Mesendoderm (in vitro differentiated cells): ENCODE measurements at regions not wholly inside any gene's neighbourhood (a gene's known extent, or its start where the extent isn't known, plus 50 kb on each side); places are given as distances from the start of the nearest gene placed in this dataset.
"Not testable (repeated sequence)": the region's sequence is repeated elsewhere in the genome, so short reads cannot be mapped to it uniquely, and the experiment has no call there.

Experiments
- DNase-seq: peaks from one replicate; pipeline ENCODE4 v3.0.0; 2013
- H2AK5ac ChIP-seq: 2 replicates; pipeline ENCODE4 v1.6.1; 2013; ENCODE audit warnings: low read length, inconsistent platforms
- H2BK120ac ChIP-seq: 2 replicates; pipeline ENCODE4 v1.6.1; 2013; ENCODE audit warnings: low read depth, mild to moderate bottlenecking, low read length, moderate library complexity, mixed read lengths
- H2BK15ac ChIP-seq: replicated peaks from 2 replicates; pipeline ENCODE4 v1.6.1; 2013; ENCODE audit warnings: low read depth, mild to moderate bottlenecking, moderate library complexity
- H2BK5ac ChIP-seq: 2 replicates; pipeline ENCODE4 v1.6.1; 2013; ENCODE audit warnings: low read length, inconsistent platforms
- H3K18ac ChIP-seq: 2 replicates; pipeline ENCODE4 v1.6.1; 2013; ENCODE audit warnings: mild to moderate bottlenecking, low read length, mixed read lengths
- H3K23ac ChIP-seq: one replicate; pipeline ENCODE4 v1.6.1; 2013; ENCODE audit warnings: low read length
- H3K27ac ChIP-seq: 2 replicates; pipeline ENCODE4 v1.5.1; 2013; ENCODE audit warnings: low read depth, mild to moderate bottlenecking, inconsistent platforms, low read length, moderate library complexity
- H3K27me3 ChIP-seq: 2 replicates; pipeline ENCODE4 v1.6.1; 2013; ENCODE audit warnings: low read length, control low read depth, mild to moderate bottlenecking, inconsistent platforms; ENCODE audit not compliant: insufficient read depth, poor library complexity
- H3K36me3 ChIP-seq: 2 replicates; pipeline ENCODE4 v1.6.1; 2013; ENCODE audit warnings: low read length, inconsistent platforms; ENCODE audit not compliant: control insufficient read depth, insufficient read depth
- H3K4ac ChIP-seq: one replicate; pipeline ENCODE4 v1.6.1; 2013; ENCODE audit warnings: low read depth, mild to moderate bottlenecking, low read length, moderate library complexity
- H3K4me1 ChIP-seq: 2 replicates; pipeline ENCODE4 v1.6.1; 2013; ENCODE audit warnings: low read depth, low read length, inconsistent platforms; ENCODE audit not compliant: control insufficient read depth
- H3K4me2 ChIP-seq: 2 replicates; pipeline ENCODE4 v1.6.1; 2013; ENCODE audit warnings: low read length
- H3K4me3 ChIP-seq: 2 replicates; pipeline ENCODE4 v1.5.1; 2013; ENCODE audit warnings: mild to moderate bottlenecking, low read length
- H3K56ac ChIP-seq: one replicate; pipeline ENCODE4 v1.6.1; 2013; ENCODE audit warnings: low read length
- H3K79me1 ChIP-seq: 2 replicates; pipeline ENCODE4 v1.6.1; 2013; ENCODE audit warnings: low read length, inconsistent platforms
- H3K79me2 ChIP-seq: 2 replicates; pipeline ENCODE4 v1.6.1; 2013; ENCODE audit warnings: mild to moderate bottlenecking, low read length; ENCODE audit not compliant: control insufficient read depth, insufficient read depth
- H3K9ac ChIP-seq: 2 replicates; pipeline ENCODE4 v1.6.1; 2013; ENCODE audit warnings: low read length, inconsistent platforms
- H4K5ac ChIP-seq: one replicate; pipeline ENCODE4 v1.6.1; 2013; ENCODE audit warnings: low read length
- H4K8ac ChIP-seq: one replicate; pipeline ENCODE4 v1.6.1; 2013; ENCODE audit warnings: low read depth, mild to moderate bottlenecking, control low read depth, low read length, moderate library complexity
- WGBS: extraction: QIAGEN DNeasy Blood & Tissue Kit; methylation state at CpG from one replicate; pipeline ENCODE4 v1.1.7; 2013; ENCODE audit warnings: low lambda C conversion rate, missing lambda C conversion rate; ENCODE audit not compliant: insufficient coverage; ENCODE audit errors: extremely low coverage; 5-methylcytosine and 5-hydroxymethylcytosine counted together

DNA sequence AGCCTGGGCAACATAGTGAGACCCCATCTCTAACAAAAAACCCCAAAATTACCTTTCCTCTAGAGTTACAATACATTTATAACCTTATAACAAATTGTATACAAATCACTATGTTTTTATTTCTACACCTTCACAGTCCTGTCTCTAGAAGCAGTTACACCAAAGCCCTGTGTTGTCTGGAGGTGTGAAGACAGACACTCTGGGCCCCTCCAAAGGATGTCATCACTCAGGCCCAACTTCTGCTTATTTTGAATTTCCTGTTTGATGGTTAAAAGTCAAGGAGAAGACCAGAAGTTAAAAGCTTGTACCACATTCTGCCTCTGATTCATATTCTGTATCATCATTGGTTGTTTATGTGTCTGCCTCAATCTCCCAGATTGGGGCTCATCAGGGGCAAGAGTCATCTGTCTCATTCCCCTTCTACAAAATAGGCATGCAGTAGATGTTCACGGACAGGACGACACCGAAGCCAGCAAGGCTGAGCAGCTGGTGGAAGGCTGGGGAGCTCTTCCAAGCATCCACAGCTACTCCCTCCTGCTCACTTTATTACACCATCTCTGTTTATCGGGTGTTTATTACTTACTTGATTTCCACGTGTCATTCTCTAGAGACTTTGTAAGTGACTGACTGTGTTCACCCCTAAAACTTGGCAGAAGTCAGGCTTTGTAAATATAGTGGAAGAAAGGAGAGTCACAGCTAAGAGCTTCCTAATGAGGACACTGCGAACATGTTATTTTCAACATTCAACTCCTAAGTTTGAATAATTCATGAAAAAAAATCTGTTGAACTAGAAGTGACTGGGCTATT, 136.8 kb upstream of the ANKRD28 start:
- H3K23ac ChIP-seq = no peak overlapping the region
- no peak overlapping the region for H4K5ac ChIP-seq
- no peak overlapping the region for H3K9ac ChIP-seq
- no peak overlapping the region for H3K27ac ChIP-seq
- no peak overlapping the region for H3K4me3 ChIP-seq
- H4K8ac ChIP-seq = no peak overlapping the region
- no peak overlapping the region for H3K18ac ChIP-seq
- DNase-seq = no peak
- no CpG with 5 or more reads among the region's 6 CpGs for WGBS
- H3K79me1 ChIP-seq = no peaks in the 10 kb centered on the region
- H3K4me1 ChIP-seq = no peaks in the 10 kb centered on the region
- H3K4me2 ChIP-seq = no peak overlapping the region
- H3K79me2 ChIP-seq = no peaks in the 10 kb centered on the region
- H2AK5ac ChIP-seq = no peak overlapping the region
- no peaks in the 10 kb centered on the region for H3K27me3 ChIP-seq
- no peaks in the 10 kb centered on the region for H3K36me3 ChIP-seq
- no peak overlapping the region for H2BK15ac ChIP-seq
- no peak overlapping the region for H3K56ac ChIP-seq
- no peak overlapping the region for H2BK5ac ChIP-seq
- no peak overlapping the region for H3K4ac ChIP-seq
- no peak overlapping the region for H2BK120ac ChIP-seq

DNA sequence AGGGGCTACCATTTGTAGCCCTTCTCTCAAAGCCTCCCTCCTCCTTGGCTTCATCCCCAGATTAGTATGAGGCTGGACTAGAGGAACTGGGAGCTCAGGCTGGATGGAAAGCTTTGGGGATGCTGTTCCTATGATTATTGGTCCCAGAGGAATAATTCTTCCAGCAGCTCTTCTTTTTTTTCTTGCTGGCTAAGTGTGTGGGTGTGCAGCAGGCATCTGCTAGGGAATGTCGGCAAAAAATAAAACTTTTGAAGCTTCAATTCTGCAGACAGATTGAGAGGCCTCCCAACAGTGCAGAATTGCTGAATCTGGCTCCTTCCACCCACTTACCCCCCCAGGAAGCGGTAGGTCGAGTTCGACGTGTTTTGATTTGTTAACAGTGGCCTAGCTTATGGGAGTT, 138.5 kb upstream of the ANKRD28 start:
- DNase-seq = no peak
- H3K27me3 ChIP-seq = no peaks in the 10 kb centered on the region
- H2BK15ac ChIP-seq = no peak overlapping the region
- no peaks in the 10 kb centered on the region for H3K36me3 ChIP-seq
- no peaks in the 10 kb centered on the region for H3K4me1 ChIP-seq
- H3K9ac ChIP-seq = no peak overlapping the region
- no peak overlapping the region for H3K27ac ChIP-seq
- H3K79me1 ChIP-seq = no peaks in the 10 kb centered on the region
- no peak overlapping the region for H3K4me3 ChIP-seq
- H2BK5ac ChIP-seq = no peak overlapping the region
- no peaks in the 10 kb centered on the region for H3K79me2 ChIP-seq
- no peak overlapping the region for H3K4ac ChIP-seq
- no peak overlapping the region for H3K56ac ChIP-seq
- H4K8ac ChIP-seq = no peak overlapping the region
- H3K4me2 ChIP-seq = no peak overlapping the region
- WGBS = no CpG with 5 or more reads among the region's 5 CpGs
- H2AK5ac ChIP-seq = no peak overlapping the region
- no peak overlapping the region for H4K5ac ChIP-seq
- no peak overlapping the region for H3K18ac ChIP-seq
- H2BK120ac ChIP-seq = no peak overlapping the region
- no peak overlapping the region for H3K23ac ChIP-seq

DNA sequence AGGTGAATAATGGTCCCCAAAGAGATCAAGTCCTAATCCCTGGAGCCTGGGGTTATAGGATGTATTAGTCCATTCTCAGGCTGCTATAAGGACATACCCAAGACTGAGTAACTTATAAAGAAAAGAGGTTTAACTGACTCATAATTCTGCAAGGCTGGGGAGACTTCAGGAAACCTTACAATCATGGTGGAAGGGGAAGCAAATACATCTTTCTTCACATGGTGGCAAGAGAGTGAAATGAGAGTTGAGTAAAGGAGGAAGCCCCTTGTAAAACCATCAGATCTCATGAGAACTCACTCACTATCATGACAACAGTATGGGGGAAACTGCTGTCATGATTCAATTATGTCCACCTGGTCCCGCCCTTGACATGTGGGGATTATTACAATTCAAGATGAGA, 142.9 kb upstream of the ANKRD28 start:
- H4K8ac ChIP-seq = no peak overlapping the region
- no peak overlapping the region for H3K4ac ChIP-seq
- H3K27me3 ChIP-seq = no peaks in the 10 kb centered on the region
- no peak overlapping the region for H3K4me3 ChIP-seq
- no peaks in the 10 kb centered on the region for H3K79me2 ChIP-seq
- H3K56ac ChIP-seq = no peak overlapping the region
- H2BK15ac ChIP-seq = no peak overlapping the region
- WGBS = no CpG with 5 or more reads among the region's 1 CpG
- H3K4me1 ChIP-seq = no peaks in the 10 kb centered on the region
- H3K36me3 ChIP-seq = no peaks in the 10 kb centered on the region
- H2BK120ac ChIP-seq = no peak overlapping the region
- no peak overlapping the region for H3K18ac ChIP-seq
- no peak overlapping the region for H3K4me2 ChIP-seq
- no peaks in the 10 kb centered on the region for H3K79me1 ChIP-seq
- no peak for DNase-seq
- H3K9ac ChIP-seq = no peak overlapping the region
- no peak overlapping the region for H3K27ac ChIP-seq
- no peak overlapping the region for H4K5ac ChIP-seq
- H2BK5ac ChIP-seq = no peak overlapping the region
- no peak overlapping the region for H3K23ac ChIP-seq
- no peak overlapping the region for H2AK5ac ChIP-seq

DNA sequence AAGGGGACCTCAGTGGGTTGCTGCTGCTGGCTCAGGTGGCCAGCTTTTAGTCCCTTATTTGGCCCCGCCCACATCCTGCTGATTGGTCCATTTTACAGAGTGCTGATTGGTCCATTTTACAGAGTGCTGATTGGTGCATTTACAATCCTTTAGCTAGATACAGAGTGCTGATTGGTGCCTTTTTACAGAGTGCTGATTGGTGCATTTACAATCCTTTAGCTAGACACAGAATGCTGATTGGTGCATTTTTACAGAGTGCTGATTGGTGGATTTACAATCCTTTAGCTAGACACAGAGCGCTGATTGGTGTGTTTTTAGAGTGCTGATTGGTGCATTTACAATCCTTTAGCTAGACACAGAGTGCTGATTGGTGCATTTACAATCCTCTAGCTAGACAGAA, 143.7 kb upstream of the ANKRD28 start:
- H2BK15ac ChIP-seq, H3K23ac ChIP-seq, H3K56ac ChIP-seq, H2BK5ac ChIP-seq, H2BK120ac ChIP-seq, H3K27ac ChIP-seq, H3K4me3 ChIP-seq, H4K8ac ChIP-seq, H2AK5ac ChIP-seq, H3K27me3 ChIP-seq, H3K79me1 ChIP-seq, H3K79me2 ChIP-seq, DNase-seq, H3K4me2 ChIP-seq, H3K4me1 ChIP-seq, H3K18ac ChIP-seq, H3K4ac ChIP-seq, H3K36me3 ChIP-seq, H4K5ac ChIP-seq, H3K9ac ChIP-seq: not testable (repeated sequence)
- WGBS = no CpG with 5 or more reads among the region's 2 CpGs

DNA sequence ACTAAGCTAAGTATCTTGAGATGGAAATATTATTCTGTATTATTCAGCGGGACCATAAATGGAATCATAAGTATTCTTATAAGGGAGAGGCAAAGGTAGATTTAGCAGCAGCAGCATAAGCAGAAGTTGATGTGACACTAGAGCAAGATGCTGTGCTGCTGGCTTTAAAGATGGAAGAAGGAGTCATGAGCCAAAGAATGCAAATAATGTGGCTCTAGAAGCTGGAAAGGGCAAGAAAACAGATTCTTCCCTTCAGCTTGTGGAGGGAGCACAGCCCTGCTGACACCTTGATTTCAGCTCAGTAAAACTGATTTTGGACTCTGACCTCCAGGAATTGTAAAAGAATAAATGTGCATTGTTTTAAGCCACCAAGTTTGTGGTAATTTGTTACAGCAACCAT, 144.2 kb upstream of the ANKRD28 start:
- no CpG with 5 or more reads among the region's 1 CpG for WGBS
- DNase-seq = no peak

DNA sequence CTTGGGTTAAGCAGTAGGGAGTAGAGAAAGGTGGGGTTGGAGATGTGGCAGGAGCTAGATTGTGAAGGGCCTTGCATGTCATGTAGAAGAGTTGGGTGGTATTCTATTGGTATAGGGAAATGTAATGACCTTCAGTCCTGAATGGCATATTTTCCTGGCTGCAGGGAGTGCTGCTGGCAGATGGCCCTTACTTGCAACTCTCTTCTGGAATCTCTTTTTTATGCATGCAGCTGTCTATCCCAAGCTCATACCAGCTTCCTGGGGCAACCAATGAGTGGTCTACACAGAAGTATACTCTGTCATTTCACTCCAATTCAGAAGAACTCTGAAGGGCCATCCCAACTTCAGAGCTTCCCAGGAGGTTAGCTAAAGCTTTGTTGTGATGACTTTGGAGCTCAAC, 144.7 kb upstream of the ANKRD28 start:
- Histone ChIP-seq H3K9ac (no peak overlapping the region), H3K56ac (no peak overlapping the region), H3K18ac (no peak overlapping the region), H2BK120ac (no peak overlapping the region), H3K27me3 (no peaks in the 10 kb centered on the region), H3K36me3 (no peaks in the 10 kb centered on the region), H2AK5ac (no peak overlapping the region), H3K4ac (no peak overlapping the region), H4K5ac (no peak overlapping the region), H3K4me1 (no peaks in the 10 kb centered on the region), H3K4me3 (no peak overlapping the region), H2BK15ac (no peak overlapping the region), H3K23ac (no peak overlapping the region), H3K79me1 (no peaks in the 10 kb centered on the region), H3K79me2 (no peaks in the 10 kb centered on the region), H2BK5ac (no peak overlapping the region), H3K4me2 (no peak overlapping the region), H3K27ac (no peak overlapping the region), H4K8ac (no peak overlapping the region)
- DNase-seq = no peak

More for the DNA sequence above, 144.2 kb upstream of the ANKRD28 start:
- no peak overlapping the region for H3K27ac ChIP-seq
- H3K36me3 ChIP-seq = no peaks in the 10 kb centered on the region
- no peak overlapping the region for H2BK120ac ChIP-seq
- H2BK15ac ChIP-seq = no peak overlapping the region
- H3K56ac ChIP-seq = no peak overlapping the region
- H3K18ac ChIP-seq = no peak overlapping the region
- H3K27me3 ChIP-seq = no peaks in the 10 kb centered on the region
- H4K5ac ChIP-seq = no peak overlapping the region
- no peak overlapping the region for H3K23ac ChIP-seq
- no peak overlapping the region for H3K4me2 ChIP-seq
- no peaks in the 10 kb centered on the region for H3K79me2 ChIP-seq
- H2AK5ac ChIP-seq = no peak overlapping the region
- H4K8ac ChIP-seq = no peak overlapping the region
- no peaks in the 10 kb centered on the region for H3K4me1 ChIP-seq
- no peak overlapping the region for H3K4ac ChIP-seq
- H3K9ac ChIP-seq = no peak overlapping the region
- no peak overlapping the region for H2BK5ac ChIP-seq
- H3K79me1 ChIP-seq = no peaks in the 10 kb centered on the region
- H3K4me3 ChIP-seq = no peak overlapping the region
